ENCODE measurements at regions not wholly inside any gene's neighbourhood (a gene's known extent, or its start where the extent isn't known, plus 50 kb on each side); places are given as distances from the start of the nearest gene placed in this dataset.

DNA sequence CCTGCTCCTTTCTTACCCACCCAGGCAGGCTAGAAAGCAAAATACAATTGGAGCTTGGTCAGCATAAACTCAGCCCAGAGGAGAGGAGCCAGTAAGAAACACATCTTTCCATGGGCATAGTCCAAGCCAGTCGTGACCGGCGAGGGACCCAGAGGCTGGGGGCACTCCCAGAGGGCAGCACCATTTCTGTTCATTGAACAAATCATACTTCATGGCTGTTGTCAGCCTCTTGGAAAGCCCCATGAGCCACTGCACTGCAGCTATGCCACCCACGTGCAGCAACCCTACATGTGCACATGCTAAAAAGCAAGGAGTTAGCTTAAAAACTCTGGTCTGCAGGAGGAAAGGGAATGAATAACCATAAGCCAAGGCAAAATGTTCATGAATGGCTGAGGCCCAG is 90.0 kb upstream of the CDKN3 start:
- TF ChIP-seq, protein P1, sequence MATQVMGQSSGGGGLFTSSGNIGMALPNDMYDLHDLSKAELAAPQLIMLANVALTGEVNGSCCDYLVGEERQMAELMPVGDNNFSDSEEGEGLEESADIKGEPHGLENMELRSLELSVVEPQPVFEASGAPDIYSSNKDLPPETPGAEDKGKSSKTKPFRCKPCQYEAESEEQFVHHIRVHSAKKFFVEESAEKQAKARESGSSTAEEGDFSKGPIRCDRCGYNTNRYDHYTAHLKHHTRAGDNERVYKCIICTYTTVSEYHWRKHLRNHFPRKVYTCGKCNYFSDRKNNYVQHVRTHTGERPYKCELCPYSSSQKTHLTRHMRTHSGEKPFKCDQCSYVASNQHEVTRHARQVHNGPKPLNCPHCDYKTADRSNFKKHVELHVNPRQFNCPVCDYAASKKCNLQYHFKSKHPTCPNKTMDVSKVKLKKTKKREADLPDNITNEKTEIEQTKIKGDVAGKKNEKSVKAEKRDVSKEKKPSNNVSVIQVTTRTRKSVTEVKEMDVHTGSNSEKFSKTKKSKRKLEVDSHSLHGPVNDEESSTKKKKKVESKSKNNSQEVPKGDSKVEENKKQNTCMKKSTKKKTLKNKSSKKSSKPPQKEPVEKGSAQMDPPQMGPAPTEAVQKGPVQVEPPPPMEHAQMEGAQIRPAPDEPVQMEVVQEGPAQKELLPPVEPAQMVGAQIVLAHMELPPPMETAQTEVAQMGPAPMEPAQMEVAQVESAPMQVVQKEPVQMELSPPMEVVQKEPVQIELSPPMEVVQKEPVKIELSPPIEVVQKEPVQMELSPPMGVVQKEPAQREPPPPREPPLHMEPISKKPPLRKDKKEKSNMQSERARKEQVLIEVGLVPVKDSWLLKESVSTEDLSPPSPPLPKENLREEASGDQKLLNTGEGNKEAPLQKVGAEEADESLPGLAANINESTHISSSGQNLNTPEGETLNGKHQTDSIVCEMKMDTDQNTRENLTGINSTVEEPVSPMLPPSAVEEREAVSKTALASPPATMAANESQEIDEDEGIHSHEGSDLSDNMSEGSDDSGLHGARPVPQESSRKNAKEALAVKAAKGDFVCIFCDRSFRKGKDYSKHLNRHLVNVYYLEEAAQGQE (IDR thresholded peaks at IDR 0.05; ENCODE audit: borderline replicate concordance): no peak
- TF ChIP-seq, protein P2, sequence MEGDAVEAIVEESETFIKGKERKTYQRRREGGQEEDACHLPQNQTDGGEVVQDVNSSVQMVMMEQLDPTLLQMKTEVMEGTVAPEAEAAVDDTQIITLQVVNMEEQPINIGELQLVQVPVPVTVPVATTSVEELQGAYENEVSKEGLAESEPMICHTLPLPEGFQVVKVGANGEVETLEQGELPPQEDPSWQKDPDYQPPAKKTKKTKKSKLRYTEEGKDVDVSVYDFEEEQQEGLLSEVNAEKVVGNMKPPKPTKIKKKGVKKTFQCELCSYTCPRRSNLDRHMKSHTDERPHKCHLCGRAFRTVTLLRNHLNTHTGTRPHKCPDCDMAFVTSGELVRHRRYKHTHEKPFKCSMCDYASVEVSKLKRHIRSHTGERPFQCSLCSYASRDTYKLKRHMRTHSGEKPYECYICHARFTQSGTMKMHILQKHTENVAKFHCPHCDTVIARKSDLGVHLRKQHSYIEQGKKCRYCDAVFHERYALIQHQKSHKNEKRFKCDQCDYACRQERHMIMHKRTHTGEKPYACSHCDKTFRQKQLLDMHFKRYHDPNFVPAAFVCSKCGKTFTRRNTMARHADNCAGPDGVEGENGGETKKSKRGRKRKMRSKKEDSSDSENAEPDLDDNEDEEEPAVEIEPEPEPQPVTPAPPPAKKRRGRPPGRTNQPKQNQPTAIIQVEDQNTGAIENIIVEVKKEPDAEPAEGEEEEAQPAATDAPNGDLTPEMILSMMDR (IDR thresholded peaks at IDR 0.05; ENCODE audit: poor library complexity, severe bottlenecking): no peak
- no peak for TF ChIP-seq RAD21 (conservative IDR thresholded peaks at IDR 0.05)
- no peak for TF ChIP-seq POLR2AphosphoS5 (IDR thresholded peaks at IDR 0.05)
- no peak for TF ChIP-seq SMC3 (conservative IDR thresholded peaks at IDR 0.05; ENCODE audit: poor library complexity)
- TF ChIP-seq EP300 (conservative IDR thresholded peaks at IDR 0.05; ENCODE audit: poor library complexity, severe bottlenecking): no peak

Measured in neural cell (in vitro differentiated cells).